B cell (primary cell): ENCODE measurements at regions not wholly inside any gene's neighbourhood (a gene's known extent, or its start where the extent isn't known, plus 50 kb on each side); places are given as distances from the start of the nearest gene placed in this dataset.

ENCODE experiments used
- ATAC-seq: fragments of 200-7000 bp; cut with Tn5 transposase; one replicate; pipeline ENCODE4 v1.10.0; 2021; ENCODE audit warnings: low read depth, mild to moderate bottlenecking, moderate number of reproducible peaks, moderate library complexity
- CTCF ChIA-PET: fragments of 350-600 bp; sonication (Branson Sonifier 250); formaldehyde crosslinking; loops from one replicate; lab custom pipeline; 2021; ENCODE audit warnings: antibody characterized with exemption, inconsistent platforms; lab: Charles Lee
- POLR2A ChIA-PET: fragments of 350-600 bp; sonication (Branson Sonifier 250); formaldehyde crosslinking; loops from one replicate; lab custom pipeline; 2021; ENCODE audit warnings: antibody characterized with exemption; lab: Charles Lee
- DNase-seq: peaks from one replicate; pipeline ENCODE4 v3.0.0; 2013
- H2AFZ ChIP-seq: 2 replicates; pipeline ENCODE4 v1.6.1; 2012; ENCODE audit warnings: mild to moderate bottlenecking, low read depth, low read length; ENCODE audit not compliant: insufficient read depth, poor library complexity, severe bottlenecking
- H3K27ac ChIP-seq, 2 donors: 1 replicate in 1 of 2; 2 replicates in 1 of 2; pipeline ENCODE4 v1.5.1; 2012 to 2013; ENCODE audit warnings: low read length in 2 of 2, mild to moderate bottlenecking in 2 of 2, moderate library complexity in 1 of 2
- H3K27me3 ChIP-seq, 4 experiments: fragments of 200-600 bp in 1 of 4; sonication (generic) in 1 of 4; replicated peaks in 1 of 4; 1 replicate in 2 of 4; 2 replicates in 2 of 4; pipeline versions ENCODE4 v1.6.1 to v1.7.0; 2013 to 2016; ENCODE audit warnings: low read length in 3 of 4, mild to moderate bottlenecking in 2 of 4, mixed read lengths in 1 of 4, moderate library complexity in 1 of 4; ENCODE audit not compliant: insufficient read depth in 4 of 4, control insufficient read depth in 3 of 4; ENCODE audit errors: control extremely low read depth in 1 of 4
- H3K36me3 ChIP-seq, 2 experiments: replicated peaks in 1 of 2; 1 replicate in 1 of 2; 2 replicates in 1 of 2; pipeline versions ENCODE4 v1.6.1 to v1.7.1; 2013; ENCODE audit warnings: low read length in 1 of 2; ENCODE audit not compliant: insufficient read depth in 2 of 2, control insufficient read depth in 1 of 2; ENCODE audit errors: control extremely low read depth in 1 of 2, extremely low read depth in 1 of 2
- H3K4me1 ChIP-seq, 2 donors: fragments of 200-600 bp in 1 of 2; sonication (generic) in 1 of 2; 1 replicate in 1 of 2; 2 replicates in 1 of 2; pipeline versions ENCODE4 v1.5.1 to v1.6.1; 2013 to 2017; ENCODE audit warnings: low read length in 2 of 2; ENCODE audit not compliant: control insufficient read depth in 2 of 2, insufficient read depth in 2 of 2
- H3K4me2 ChIP-seq: replicated peaks from 2 replicates; pipeline ENCODE3; 2012; ENCODE audit warnings: mild to moderate bottlenecking, low read depth, low read length; ENCODE audit not compliant: poor library complexity, severe bottlenecking
- H3K4me3 ChIP-seq, 5 experiments: fragments of 200-600 bp in 1 of 5; sonication (generic) in 1 of 5; 1 replicate in 3 of 5; 2 replicates in 2 of 5; pipeline versions ENCODE4 v1.5.1 to v1.7.0; 2011 to 2016; ENCODE audit warnings: low read length in 4 of 5, mild to moderate bottlenecking in 4 of 5, low read depth in 2 of 5, control low read depth in 1 of 5, moderate library complexity in 1 of 5; ENCODE audit not compliant: insufficient read depth in 1 of 5; ENCODE audit errors: control extremely low read depth in 1 of 5, extremely low read depth in 1 of 5
- H3K79me2 ChIP-seq: fragments of 200-600 bp; sonication (generic); one replicate; pipeline ENCODE4 v1.6.0; 2016; ENCODE audit warnings: low read length; ENCODE audit not compliant: control insufficient read depth, insufficient read depth
- H3K9ac ChIP-seq: fragments of 200-600 bp; sonication (generic); 2 replicates; pipeline ENCODE4 v1.6.1; 2017; ENCODE audit warnings: mild to moderate bottlenecking, low read length, moderate library complexity
- H3K9me3 ChIP-seq, 3 donors: one replicate each; pipeline versions ENCODE4 v1.6.1 to v1.7.1; 2013; ENCODE audit warnings: low read length in 2 of 3; ENCODE audit not compliant: control insufficient read depth in 2 of 3, insufficient read depth in 1 of 3; ENCODE audit errors: control extremely low read depth in 1 of 3
- H4K20me1 ChIP-seq: 2 replicates; pipeline ENCODE4 v1.6.0; 2012; ENCODE audit warnings: mild to moderate bottlenecking, low read length; ENCODE audit not compliant: insufficient read depth, control insufficient read depth, poor library complexity, severe bottlenecking
- H3K27ac Mint-ChIP-seq: one replicate; pipeline ENCODE4 v1.8.0; 2021; ENCODE audit warnings: mixed read lengths
- H3K27me3 Mint-ChIP-seq: one replicate; pipeline ENCODE4 v1.8.0; 2021; ENCODE audit warnings: mixed read lengths
- H3K4me1 Mint-ChIP-seq: one replicate; pipeline ENCODE4 v1.8.0; 2021; ENCODE audit warnings: mixed read lengths
- H3K4me3 Mint-ChIP-seq: one replicate; pipeline ENCODE4 v1.8.0; 2021; ENCODE audit warnings: mixed read lengths
- H3K9me3 Mint-ChIP-seq: one replicate; pipeline ENCODE4 v1.8.0; 2022; ENCODE audit warnings: mixed read lengths; ENCODE audit not compliant: insufficient read depth
- EZH2 ChIP-seq: IDR thresholded peaks from 2 replicates; pipeline ENCODE4 v1.6.1; 2012; ENCODE audit warnings: borderline replicate concordance, low read depth, mild to moderate bottlenecking, moderate library complexity, low read length; ENCODE audit not compliant: insufficient read depth, poor library complexity, severe bottlenecking
- WGBS: methylation state at CpG from one replicate; pipeline ENCODE4 v1.1.5; 2013; ENCODE audit warnings: missing lambda C conversion rate; ENCODE audit not compliant: insufficient coverage; 5-methylcytosine and 5-hydroxymethylcytosine counted together
- intact Hi-C: fragments of 100-400 bp; cut with micrococcal nuclease; formaldehyde crosslinking; loops from one replicate; pipeline ENCODE4 v1.10.0; 2022
- TF ChIP-seq, protein P1 (sequence below): fragments of 200-600 bp; IDR thresholded peaks from one replicate; pipeline ENCODE4 v1.8.0; 2022; ENCODE audit warnings: antibody characterized with exemption, mild to moderate bottlenecking

GRCh38 chr5:56511326-56511841 lies 278.3 kb upstream of the ANKRD55 start:
- DNase-seq (no peak), ATAC-seq (no peak)
- no peak overlapping the region for H3K27ac ChIP-seq
- ChIA-PET CTCF (no interaction called here), POLR2A (no interaction called here)
- Mint-ChIP-seq H3K27me3 (no peaks in the 10 kb centered on the region), H3K4me1 (peaks cover 13% of the 10 kb centered on the region), H3K9me3 (no peaks in the 10 kb centered on the region), H3K4me3 (no peak overlapping the region), H3K27ac (no peak overlapping the region)
- 100% methylated on average over 2 of the region's 2 CpGs for WGBS
- no peak overlapping the region for H3K4me2 ChIP-seq
- no peaks in the 10 kb centered on the region for H3K36me3 ChIP-seq
- no peak overlapping the region for H3K4me3 ChIP-seq
- intact Hi-C loops, result no loop called here
- TF ChIP-seq, protein P1, sequence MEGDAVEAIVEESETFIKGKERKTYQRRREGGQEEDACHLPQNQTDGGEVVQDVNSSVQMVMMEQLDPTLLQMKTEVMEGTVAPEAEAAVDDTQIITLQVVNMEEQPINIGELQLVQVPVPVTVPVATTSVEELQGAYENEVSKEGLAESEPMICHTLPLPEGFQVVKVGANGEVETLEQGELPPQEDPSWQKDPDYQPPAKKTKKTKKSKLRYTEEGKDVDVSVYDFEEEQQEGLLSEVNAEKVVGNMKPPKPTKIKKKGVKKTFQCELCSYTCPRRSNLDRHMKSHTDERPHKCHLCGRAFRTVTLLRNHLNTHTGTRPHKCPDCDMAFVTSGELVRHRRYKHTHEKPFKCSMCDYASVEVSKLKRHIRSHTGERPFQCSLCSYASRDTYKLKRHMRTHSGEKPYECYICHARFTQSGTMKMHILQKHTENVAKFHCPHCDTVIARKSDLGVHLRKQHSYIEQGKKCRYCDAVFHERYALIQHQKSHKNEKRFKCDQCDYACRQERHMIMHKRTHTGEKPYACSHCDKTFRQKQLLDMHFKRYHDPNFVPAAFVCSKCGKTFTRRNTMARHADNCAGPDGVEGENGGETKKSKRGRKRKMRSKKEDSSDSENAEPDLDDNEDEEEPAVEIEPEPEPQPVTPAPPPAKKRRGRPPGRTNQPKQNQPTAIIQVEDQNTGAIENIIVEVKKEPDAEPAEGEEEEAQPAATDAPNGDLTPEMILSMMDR, result no peak
- no peak for TF ChIP-seq EZH2
- H3K9me3 ChIP-seq, result no peaks in the 10 kb centered on the region
- H3K79me2 ChIP-seq, result no peaks in the 10 kb centered on the region
- H4K20me1 ChIP-seq, result no peaks in the 10 kb centered on the region
- H3K9ac ChIP-seq, result no peak overlapping the region
- no peaks in the 10 kb centered on the region for H3K27me3 ChIP-seq
- peaks cover 7 to 11% of the 10 kb centered on the region in 2 donors for H3K4me1 ChIP-seq
- H2AFZ ChIP-seq, result no peak overlapping the region

DNA sequence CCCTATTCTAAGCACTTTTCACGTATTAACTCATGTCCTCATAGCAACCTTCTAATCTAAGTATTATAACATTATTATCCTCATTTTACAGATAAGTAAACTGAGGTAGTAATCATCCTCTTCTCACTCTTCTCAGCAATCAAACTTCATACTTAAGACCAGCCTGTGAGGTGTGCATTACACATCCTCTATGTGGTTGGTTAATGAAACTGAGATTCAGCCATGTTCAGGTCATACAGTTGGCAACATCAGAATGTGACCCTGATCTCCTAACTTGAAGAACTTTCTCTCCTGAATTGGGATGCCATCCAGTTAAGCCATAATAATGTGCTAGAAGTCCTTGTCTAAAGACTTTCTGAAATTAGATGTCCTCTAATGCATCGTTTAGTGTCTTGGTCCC lies 275.1 kb upstream of the ANKRD55 start:
- Histone ChIP-seq H3K27me3 (no peaks in the 10 kb centered on the region), H3K9ac (no peak overlapping the region), H3K4me2 (no peak overlapping the region), H3K36me3 (no peaks in the 10 kb centered on the region), H3K9me3 (no peaks in the 10 kb centered on the region), H3K27ac (no peak overlapping the region), H4K20me1 (no peaks in the 10 kb centered on the region), H3K79me2 (no peaks in the 10 kb centered on the region), H3K4me3 (no peak overlapping the region), H3K4me1 (peaks cover 11 to 15% of the 10 kb centered on the region in 2 donors), H2AFZ (no peak overlapping the region)
- POLR2A ChIA-PET, result interaction anchor here (0.7 kb wide), 1 partner anchor 11 kb away, joined by 3 read pairs; no protein-coding TSS in a partner anchor
- Mint-ChIP-seq H3K9me3 (no peaks in the 10 kb centered on the region), H3K27me3 (no peaks in the 10 kb centered on the region), H3K27ac (no peak overlapping the region), H3K4me3 (no peak overlapping the region), H3K4me1 (peaks cover 16% of the 10 kb centered on the region)
- ATAC-seq (no peak), DNase-seq (no peak)
- TF ChIP-seq, protein P1, result no peak
- TF ChIP-seq EZH2, result no peak
- CTCF ChIA-PET, result no interaction called here
- WGBS, result 88% methylated on average over 1 of the region's 2 CpGs
- intact Hi-C loops, result no loop called here
